ENCODE measurements at regions not wholly inside any gene's neighbourhood (a gene's known extent, or its start where the extent isn't known, plus 50 kb on each side); places are given as distances from the start of the nearest gene placed in this dataset.

GRCh38 chr16:6966925-6967324 is 365.7 kb upstream of the RBFOX1 start:
- no peak overlapping the region for H2BK120ac ChIP-seq (ENCODE audit: low read depth, low read length)
- no peak overlapping the region for H4K8ac ChIP-seq (ENCODE audit: low read depth in 2 of 2, low read length in 2 of 2)
- H2BK5ac ChIP-seq (ENCODE audit: low read depth, low read length, poor library complexity, severe bottlenecking), result no peak overlapping the region
- POLR2A ChIA-PET (ENCODE audit: unreplicated experiment), result no interaction called here
- H3K14ac ChIP-seq (replicated peaks; ENCODE audit: low read depth, low read length), result no peak overlapping the region
- H3K9me1 ChIP-seq (ENCODE audit: insufficient read depth, low read length), result no peaks in the 10 kb centered on the region
- no peaks in the 10 kb centered on the region for H3K36me3 ChIP-seq (ENCODE audit: control insufficient read depth, insufficient read depth, low read length)
- H4K91ac ChIP-seq (ENCODE audit: insufficient read depth, low read depth, low read length), result no peak overlapping the region
- no peak overlapping the region for H3K4me3 ChIP-seq (ENCODE audit: insufficient read depth, low read depth, low read length)
- no peak overlapping the region for H2BK15ac ChIP-seq (ENCODE audit: low read depth, low read length)
- no peaks in the 10 kb centered on the region for H4K20me1 ChIP-seq (ENCODE audit: insufficient read depth, low read length)
- no peaks in the 10 kb centered on the region for H3K79me1 ChIP-seq (ENCODE audit: low read depth in 1 of 2, low read length in 2 of 2)
- no peak overlapping the region for H3K56ac ChIP-seq (ENCODE audit: extremely low read depth, insufficient read depth, low read length)
- no peak overlapping the region for H3K27ac ChIP-seq (ENCODE audit: insufficient read depth, low read length)
- no peak overlapping the region for H2AK9ac ChIP-seq (replicated peaks; ENCODE audit: low read depth, low read length, poor library complexity)
- no peak overlapping the region for H3K9ac ChIP-seq (ENCODE audit: low read depth, low read length)
- no peak overlapping the region for H2AK5ac ChIP-seq (ENCODE audit: low read depth, low read length)
- H3K18ac ChIP-seq (ENCODE audit: low read depth, low read length), result no peak overlapping the region
- H3K4me1 ChIP-seq (ENCODE audit: control insufficient read depth, insufficient read depth, low read length), result no peaks in the 10 kb centered on the region
- TF ChIP-seq MAZ (IDR thresholded peaks at IDR 0.05; ENCODE audit: borderline replicate concordance, low read depth, low read length) (no peak), BHLHE40 (IDR thresholded peaks at IDR 0.05; ENCODE audit: low read depth, low read length) (no peak), NFE2L2 (IDR thresholded peaks at IDR 0.05; ENCODE audit: low read depth, low read length) (no peak), RCOR1 (IDR thresholded peaks at IDR 0.05; ENCODE audit: insufficient replicate concordance, low read length) (no peak), MXI1 (IDR thresholded peaks at IDR 0.05; ENCODE audit: borderline replicate concordance, low read depth, low read length) (no peak), MAFK (IDR thresholded peaks at IDR 0.05; ENCODE audit: low read depth, low read length) (no peak)
- TF ChIP-seq, protein P1, sequence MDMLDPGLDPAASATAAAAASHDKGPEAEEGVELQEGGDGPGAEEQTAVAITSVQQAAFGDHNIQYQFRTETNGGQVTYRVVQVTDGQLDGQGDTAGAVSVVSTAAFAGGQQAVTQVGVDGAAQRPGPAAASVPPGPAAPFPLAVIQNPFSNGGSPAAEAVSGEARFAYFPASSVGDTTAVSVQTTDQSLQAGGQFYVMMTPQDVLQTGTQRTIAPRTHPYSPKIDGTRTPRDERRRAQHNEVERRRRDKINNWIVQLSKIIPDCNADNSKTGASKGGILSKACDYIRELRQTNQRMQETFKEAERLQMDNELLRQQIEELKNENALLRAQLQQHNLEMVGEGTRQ (IDR thresholded peaks at IDR 0.05; ENCODE audit: low read depth, low read length), result no peak
- TF ChIP-seq, protein P2, sequence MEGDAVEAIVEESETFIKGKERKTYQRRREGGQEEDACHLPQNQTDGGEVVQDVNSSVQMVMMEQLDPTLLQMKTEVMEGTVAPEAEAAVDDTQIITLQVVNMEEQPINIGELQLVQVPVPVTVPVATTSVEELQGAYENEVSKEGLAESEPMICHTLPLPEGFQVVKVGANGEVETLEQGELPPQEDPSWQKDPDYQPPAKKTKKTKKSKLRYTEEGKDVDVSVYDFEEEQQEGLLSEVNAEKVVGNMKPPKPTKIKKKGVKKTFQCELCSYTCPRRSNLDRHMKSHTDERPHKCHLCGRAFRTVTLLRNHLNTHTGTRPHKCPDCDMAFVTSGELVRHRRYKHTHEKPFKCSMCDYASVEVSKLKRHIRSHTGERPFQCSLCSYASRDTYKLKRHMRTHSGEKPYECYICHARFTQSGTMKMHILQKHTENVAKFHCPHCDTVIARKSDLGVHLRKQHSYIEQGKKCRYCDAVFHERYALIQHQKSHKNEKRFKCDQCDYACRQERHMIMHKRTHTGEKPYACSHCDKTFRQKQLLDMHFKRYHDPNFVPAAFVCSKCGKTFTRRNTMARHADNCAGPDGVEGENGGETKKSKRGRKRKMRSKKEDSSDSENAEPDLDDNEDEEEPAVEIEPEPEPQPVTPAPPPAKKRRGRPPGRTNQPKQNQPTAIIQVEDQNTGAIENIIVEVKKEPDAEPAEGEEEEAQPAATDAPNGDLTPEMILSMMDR (conservative IDR thresholded peaks at IDR 0.05; ENCODE audit: low read depth, low read length), result no peak
- DNase-seq (no peak), ATAC-seq (ENCODE audit: low read depth) (no peak)
- H2BK20ac ChIP-seq (ENCODE audit: low read depth, low read length), result no peak overlapping the region
- dilution Hi-C loops (cut with HindIII; ENCODE audit: low sequenced_read_pairs, unreplicated experiment) (no loop called here), intact Hi-C loops (cut with micrococcal nuclease) (no loop called here), in situ Hi-C loops (cut with MboI; ENCODE audit: low sequenced_read_pairs) (no loop called here)
- H3K4me2 ChIP-seq (ENCODE audit: low read depth, low read length), result no peak overlapping the region
- WGBS, 2 experiments (ENCODE audit: extremely low coverage in 2 of 2, insufficient read length in 1 of 2), result no CpG with 5 or more reads among the region's 1 CpG
- no peak overlapping the region for H4K5ac ChIP-seq (ENCODE audit: low read depth, low read length)
- peaks cover 26% of the 10 kb centered on the region for H3K9me3 ChIP-seq (ENCODE audit: control insufficient read depth, insufficient read depth, low read length)
- no peak overlapping the region for H2AFZ ChIP-seq (replicated peaks; ENCODE audit: low read length, poor library complexity)
- CTCF ChIA-PET, result no interaction called here
- no TSS peak for BruUV-seq (replicated peaks)
- no peak overlapping the region for H3K4ac ChIP-seq (ENCODE audit: low read depth, low read length)
- H3K27me3 ChIP-seq (ENCODE audit: control insufficient read depth, insufficient read depth, low read length), result no peaks in the 10 kb centered on the region
- H3K23ac ChIP-seq (ENCODE audit: low read depth, low read length), result no peak overlapping the region
